GM18870 (cell line): ENCODE measurements at regions not wholly inside any gene's neighbourhood (a gene's known extent, or its start where the extent isn't known, plus 50 kb on each side); places are given as distances from the start of the nearest gene placed in this dataset.
"Not testable (repeated sequence)": the region's sequence is repeated elsewhere in the genome, so short reads cannot be mapped to it uniquely, and the experiment has no call there.

Experiments used
- ATAC-seq: cut with Tn5 transposase; IDR thresholded peaks from one replicate; pipeline ENCODE4 v1.9.1; 2021; ENCODE audit warnings: moderate library complexity; ENCODE audit not compliant: unreplicated experiment

DNA sequence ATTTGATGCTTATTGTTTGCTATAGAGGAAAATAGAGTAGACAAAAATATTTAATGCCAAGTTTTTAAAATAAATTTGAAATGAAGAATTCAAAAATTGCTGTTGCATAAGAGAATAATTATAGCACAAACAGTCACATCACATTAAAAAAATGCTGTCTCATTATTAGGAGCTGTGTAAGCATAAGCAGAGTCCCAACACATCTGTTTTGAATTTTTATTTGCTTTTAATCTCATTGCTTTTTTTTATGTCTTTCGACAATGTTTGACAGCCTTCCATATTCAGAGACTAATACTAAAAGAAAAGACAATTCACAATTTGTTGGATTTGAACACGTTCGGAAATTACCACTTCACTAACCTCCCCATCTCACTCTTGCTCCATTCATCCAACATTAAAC, 143.5 kb downstream of the TFPI2 start:
- ATAC-seq: no peak

DNA sequence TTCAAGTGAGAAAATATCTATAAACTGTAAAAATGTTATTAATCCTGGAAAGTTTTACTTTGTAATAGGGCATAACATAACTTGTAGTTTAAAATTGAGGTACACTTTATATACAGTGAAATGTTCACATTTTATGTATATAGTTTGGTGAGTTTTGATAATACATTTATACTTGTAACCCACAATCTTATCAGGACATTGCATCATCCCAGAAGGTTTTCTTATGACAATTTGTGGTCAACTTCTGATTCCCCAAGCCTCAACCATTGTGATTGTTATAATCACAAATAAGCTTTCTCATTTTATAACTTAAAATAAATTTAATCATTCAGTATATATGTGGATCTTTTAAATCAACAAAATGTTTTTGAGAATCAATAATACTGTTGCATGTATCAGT, 151.1 kb downstream of the TFPI2 start:
- no peak for ATAC-seq

DNA sequence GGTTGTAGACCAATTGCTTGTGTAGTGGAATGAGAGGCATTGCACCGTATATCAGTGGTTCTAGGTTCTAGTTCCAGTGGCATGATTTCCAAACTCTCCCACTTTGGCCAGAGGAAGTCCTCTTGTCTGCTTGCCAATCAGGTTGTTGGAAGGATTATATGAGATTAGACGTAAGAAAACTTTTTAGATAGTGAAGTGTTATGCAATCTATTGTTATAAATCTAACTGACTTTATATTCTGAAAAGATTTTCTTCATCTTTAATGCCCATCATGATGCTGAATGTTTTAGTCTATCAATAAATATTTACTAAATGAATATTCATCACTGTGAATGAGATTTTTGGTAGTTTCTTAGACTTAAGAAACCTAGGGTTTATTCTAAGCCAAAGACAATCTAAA, 152.6 kb downstream of the TFPI2 start:
- ATAC-seq: no peak

DNA sequence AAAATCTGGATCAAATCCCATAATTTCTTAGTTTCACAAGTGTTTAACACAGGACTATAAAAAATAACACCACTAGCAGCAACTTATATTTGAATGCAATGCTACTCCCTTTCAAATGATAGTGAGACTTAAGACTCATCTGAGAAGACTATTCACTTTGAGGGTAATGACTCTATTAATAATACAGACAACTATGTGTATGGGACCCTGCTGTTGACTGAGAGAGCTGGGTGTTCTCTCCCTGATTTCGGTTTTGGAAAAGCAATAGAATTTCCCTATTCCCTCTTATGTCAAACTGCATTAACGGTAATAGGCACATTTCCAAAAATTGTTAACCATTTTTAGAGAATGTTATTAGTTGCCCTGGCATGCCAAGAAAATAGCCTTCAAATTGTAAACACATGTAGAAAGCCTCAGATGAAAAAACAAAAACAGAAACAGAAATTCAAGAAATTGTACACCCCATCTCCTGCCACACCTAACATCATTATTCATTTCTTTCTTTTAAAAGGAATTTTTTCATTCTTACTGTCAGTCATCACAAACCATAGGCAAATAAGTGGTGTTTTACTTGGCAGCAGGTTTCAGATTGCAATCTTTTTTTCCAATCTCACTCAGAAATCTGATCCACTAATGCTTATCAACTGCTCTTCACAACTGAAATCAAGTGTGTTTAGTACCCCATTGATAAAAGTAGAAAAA, 153.7 kb downstream of the TFPI2 start:
- no peak for ATAC-seq

DNA sequence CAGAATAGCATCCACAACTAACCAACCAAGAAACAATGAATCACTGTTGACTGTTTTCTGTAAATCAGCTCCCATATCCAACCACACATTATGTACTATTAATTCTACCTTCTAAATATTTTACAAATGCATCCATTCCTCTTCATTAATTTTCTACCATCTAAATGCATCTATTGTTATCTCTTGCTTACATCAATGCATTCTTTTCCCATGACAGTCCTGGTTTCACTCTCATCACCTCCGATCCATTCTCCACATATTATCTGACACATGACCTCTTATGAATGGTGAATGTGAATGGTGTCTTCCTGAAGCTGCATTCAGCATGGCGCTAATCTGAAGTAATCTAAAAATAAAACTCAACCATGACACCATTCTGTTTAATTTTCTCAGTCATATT, 153.8 kb upstream of the CALCR start:
- no peak for ATAC-seq

DNA sequence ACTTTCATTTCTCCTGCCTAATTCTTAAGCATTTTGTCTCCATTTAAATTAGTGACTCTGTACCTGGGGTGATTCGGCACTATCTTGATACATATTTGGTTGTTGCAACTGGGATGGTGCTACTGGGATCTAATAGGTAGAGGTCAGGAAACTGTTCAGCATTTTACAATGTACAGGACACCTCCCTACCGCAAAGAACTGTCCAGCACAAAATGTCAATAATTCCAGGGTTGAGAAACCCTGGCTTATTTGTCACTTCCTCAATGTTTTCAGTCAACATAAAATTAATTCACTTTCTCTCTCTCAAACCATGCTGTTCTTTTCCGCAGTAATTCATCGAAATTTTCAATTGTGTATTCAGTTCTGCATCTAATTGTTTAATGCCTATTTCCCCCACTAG, 151.4 kb upstream of the CALCR start:
- no peak for ATAC-seq

DNA sequence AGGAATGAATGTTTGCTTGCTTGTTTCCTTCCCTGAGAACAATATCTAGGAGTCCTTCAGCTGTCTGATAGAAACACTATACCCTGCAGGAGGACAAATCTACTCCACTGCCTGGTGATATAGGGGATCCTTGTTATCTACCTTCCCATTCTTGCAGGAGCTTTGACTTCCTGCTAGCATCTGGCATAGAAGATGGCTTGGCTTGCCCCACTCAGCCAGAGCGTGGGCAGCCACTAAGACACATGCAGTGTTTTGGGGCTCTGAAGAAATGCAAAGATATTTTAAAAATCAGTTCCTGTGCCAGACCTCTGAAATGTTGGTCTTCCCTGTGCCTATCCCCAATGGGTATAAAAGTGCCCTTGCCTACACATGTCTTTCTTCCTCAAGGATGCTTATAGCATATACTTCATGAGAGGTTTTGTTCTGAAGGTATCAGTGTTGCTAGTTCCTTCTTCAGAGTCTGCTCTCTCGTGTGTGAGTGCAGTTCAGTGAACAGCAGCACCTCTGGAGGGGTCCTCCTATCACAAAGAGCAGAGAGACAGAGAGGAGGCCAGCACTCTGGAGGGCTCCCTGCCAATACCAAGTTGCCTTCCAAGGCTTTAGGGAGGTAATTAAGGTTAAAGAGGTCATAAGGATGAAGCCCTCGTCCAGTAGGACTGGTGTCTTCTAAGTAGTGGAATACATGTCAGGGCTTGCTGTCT, 149.1 kb upstream of the CALCR start:
- no peak for ATAC-seq

DNA sequence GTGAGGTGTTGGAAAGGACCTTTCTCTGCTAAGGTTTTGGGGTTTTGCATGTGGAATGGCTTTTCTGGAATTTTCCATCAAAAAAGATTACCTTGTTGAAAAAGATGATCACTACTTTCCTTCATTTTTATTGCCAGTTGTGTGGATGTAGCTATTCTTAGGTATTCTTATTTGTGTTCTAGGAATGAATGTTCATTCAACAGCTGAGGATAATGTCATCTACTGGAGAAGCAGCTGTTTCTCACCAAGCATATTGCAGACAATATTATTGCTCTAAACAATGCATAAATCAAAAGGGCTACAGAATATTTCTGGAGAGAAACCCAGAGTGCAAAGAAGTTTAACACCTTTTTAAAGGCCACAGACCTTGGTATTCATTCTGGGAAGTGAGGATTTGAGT, 145.6 kb upstream of the CALCR start:
- no peak for ATAC-seq

DNA sequence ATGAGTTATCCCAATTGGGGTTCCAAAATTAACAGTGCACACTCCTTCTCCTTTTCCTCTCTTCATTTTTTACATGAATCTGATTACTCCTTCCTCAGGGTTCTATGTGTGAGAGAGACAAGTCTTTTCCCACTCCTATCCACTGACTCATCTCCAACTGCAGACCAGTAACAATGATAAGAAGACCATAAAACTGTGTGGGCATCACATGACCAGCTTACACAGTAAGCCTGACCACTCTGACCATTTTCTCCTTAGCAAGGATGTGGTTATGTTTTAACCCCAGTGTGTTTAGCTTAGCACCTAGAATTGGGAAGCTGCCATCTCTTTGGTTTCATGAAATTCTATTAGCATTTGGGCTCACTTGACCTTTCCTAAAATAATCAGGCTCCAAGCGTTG, 145.0 kb upstream of the CALCR start:
- no peak for ATAC-seq

DNA sequence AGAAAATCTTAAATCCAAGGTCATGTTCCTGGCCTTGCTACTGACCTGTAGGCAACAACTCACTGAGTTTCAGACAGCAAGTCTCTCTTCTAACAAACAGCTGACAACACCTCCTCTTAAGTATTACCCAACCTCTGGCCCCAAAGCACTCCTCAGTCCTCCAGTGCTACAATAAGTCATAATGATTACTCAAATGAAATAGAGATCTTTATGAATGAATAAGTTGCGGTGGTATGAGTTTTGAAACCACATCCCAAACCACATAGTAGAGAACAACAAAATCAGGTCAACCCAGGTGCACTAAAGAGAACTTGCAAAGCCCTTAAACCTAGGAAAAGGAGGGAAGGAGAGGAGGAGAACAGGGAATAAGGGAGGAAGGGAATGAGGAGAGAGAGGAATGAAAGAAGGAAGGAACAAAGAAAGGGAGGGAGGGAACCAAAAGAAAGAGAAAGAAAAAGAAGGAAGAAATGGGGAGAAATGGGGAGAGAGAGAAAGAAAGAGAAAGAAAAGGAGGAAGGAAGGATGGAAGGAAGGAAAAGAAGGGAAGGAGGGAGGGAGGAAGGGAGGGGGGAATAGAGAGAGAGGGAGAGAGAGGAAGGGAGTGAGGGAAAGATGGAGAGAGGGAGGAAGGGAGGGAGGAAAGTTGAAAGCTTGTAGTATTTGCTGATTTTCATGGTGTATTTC, 142.8 kb upstream of the CALCR start:
- no peak for ATAC-seq

DNA sequence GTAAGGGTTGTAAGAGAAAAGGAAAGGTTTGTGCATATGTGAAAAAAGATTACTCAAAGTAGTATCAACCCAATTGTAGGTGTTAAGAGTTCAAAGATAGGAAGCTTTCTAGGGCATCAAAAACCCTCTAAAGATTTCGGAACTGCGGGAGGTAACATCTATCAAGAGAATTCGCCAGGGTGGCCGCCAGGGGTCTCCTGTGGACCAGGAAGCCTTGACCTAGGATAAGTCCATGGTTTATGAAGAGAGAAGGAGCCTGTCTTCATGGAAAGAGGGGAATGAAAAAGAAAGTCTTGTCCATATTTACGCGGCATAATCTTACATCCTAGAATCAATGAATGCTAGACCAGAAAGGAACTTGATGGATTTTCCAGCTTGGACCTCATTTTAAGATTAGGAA, 140.7 kb upstream of the CALCR start:
- ATAC-seq: peak; percentile 64

DNA sequence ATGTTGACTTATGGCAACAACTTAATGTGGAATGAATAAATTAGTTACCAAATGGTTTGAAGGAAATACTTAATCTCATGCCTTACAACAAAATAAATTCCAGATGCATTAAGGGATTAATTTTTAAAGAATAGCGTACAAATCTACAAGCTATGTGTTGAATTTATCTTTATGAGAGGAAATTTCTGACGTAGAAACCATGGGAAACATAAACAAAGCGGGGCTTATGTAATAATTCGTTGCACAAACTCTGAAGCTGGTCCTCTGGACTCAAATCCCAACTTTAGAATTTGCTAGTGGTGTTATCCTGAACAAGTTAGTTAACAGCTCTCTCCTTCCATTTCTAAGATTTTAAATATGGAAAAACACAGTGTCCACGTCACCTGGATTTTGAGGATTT, 137.4 kb upstream of the CALCR start:
- no peak for ATAC-seq

DNA sequence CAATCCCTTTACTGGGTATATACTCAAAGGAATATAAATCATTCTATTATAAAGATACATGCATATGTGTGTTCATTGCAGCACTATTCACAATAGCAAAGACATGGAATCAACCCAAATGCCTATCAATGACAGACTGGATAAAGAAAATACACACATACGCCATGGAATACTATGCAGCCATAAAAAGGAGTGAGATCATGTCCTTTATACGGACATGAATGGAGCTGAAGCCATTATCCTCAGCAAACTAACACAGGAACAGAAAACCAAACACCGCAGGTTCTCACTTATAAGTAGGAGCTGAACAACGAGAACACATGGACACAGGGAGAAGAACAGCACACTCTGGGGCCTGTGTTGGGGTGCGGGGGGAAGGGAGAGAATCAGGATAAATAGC, 133.7 kb upstream of the CALCR start:
- ATAC-seq: not testable (repeated sequence)

DNA sequence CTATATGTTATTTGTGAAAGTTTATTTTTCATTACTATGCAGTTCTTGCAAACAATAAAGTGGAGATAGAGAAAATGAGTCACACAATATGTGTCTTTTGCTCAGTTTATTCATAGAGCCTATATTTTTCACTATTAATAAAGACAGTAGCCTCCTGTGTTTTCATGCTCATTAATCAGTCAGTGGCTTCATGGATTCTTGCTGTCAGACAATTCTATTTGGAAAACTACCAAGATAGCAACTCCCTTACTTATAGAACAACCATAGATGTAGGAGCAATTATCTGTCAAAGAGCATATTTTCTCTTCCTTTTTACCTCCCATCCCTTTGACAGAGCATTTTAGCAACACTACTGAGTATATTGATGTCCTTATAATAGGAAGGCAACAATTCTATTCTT, 132.7 kb upstream of the CALCR start:
- ATAC-seq: no peak

DNA sequence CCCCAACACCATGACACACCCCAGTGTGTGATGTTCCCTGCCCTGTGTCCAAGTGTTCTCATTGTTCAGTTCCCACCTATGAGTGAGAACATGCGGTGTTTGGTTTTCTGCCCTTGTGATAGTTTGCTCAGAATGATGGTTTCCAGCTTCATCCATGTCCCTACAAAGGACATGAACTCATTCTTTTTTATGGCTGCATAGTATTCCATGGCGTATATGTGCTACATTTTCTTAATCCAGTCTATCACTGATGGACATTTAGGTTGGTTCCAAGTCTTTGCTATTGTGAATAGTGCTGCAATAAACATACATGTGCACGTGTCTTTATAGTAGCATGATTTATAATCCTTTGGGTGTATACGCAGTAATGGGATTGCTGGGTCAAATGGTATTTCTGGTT, 131.6 kb upstream of the CALCR start:
- not testable (repeated sequence) for ATAC-seq

DNA sequence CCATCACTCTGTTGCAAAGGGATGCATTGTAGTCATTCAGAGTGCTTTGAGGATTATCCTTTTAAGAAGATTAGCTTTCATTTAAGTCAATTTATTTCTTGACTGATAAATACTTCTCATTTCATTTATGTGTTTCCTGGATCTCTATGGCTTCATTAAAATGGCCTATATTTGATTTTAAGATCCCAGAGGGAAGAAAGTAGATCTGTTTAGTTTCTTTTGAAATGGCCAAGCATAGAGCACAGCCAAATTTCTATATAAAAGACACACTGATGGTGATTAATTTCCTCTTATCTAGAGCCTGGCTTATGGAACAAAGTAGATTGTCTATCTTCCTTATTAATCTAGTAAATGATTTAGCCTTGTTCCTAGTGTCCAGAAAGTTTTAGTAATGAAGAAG, 129.7 kb upstream of the CALCR start:
- no peak for ATAC-seq

DNA sequence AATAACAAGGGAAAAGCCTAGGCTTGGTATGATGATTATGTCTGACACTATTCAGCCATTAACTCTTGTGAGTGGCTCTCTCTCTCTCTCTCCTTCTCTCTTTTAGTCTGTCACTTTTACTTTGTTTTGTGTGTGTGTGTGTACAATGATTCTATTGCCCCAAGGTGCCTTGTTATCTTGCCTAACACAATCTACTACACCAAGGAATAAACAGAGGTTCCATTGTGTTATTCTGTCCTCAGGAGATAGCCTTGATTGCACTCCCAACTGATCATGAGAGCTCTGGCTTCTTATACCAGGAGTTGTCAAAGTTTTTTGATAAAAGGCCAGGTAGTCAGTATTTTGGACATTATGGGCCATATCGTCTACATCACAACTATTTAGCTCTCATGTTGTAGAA, 123.4 kb upstream of the CALCR start:
- ATAC-seq: no peak

DNA sequence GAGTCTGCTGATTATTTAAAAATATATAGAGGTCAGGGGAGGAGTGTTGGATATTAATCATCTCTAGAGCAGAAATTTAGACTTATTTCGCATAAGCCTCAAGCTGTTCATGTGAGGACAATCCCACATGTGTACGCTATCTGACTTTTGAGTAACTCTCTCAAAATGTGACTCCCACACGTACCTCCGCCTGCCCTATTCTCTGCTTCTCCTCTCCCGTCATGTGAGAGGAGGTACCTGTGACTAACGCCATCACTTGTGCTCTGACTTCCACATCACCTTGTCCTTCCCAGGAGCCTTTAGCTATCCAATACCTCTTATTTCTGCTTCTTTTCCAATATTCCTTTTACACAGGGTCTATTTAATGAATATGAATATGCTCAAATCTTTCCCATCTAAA, 119.3 kb upstream of the CALCR start:
- no peak for ATAC-seq

DNA sequence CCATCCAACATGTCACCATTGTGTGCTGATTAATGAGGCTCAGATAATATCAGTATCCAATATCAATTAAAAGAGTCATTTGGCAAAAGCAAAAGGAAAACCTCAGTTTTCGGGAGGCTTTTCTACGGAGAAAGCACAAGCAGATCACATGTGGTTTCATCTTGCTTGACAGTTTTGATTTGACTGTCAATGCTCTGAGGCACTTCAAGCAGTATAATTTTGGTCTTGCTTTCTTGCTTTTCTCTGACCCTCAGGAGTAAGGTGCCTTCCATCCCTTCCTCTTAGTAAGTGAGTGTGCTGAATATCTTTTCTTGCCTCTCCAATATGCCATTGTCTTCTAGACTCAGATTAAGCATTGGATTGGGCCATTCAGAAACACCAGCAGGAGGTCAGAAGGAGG, 115.5 kb upstream of the CALCR start:
- ATAC-seq: peak; percentile 46

DNA sequence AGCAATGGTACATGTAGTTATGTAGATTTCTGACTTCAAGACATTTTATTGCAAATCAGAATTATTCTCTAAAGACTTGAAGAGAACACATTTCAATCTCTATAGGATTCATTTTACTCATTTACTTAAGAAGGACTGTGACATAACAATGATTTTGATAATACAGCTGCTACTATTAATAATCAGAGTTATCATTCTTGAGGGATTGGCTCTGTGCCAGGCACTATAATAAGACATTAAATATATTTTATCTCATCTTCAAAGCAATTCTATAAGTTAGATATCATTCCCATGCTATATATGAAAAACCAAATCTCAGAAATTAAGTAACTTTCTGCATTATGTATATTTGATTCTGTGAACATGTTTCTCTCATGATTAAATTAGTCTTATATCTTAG, 103.7 kb upstream of the CALCR start:
- no peak for ATAC-seq

DNA sequence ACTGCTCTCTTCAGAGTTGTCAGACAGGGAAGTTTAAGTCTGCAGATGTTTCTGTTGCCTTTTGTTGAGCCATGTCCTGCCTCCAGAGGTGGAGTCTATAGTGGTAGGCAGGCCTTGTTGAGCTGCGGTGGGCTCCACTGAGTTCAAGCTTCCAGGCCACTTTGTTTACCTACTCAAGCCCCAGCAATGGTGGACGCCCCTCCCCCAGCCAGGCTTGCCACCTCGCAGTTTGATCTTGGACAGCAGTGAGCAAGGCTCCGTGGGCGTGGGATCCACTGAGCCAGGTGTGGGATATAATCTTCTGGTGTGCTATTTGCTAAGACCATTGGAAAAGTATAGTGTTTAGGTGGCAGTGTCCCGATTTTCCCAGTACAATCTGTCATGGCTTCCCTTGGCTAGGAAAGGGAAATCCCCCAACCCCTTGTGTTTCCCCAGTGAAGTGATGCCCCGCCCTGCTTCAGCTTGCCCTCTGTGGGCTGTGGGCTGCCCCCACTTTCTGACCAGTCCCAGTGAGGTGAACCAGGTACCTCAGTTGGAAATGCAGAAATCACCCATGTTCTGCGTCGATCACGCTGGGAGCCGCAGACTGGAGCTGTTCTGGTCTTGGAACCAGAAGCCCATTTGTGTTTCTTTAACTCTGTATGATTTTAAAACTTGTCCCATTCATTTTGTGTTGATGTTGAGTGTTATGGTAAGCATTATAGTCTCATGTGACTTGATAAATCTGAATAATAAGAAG, 89.2 kb upstream of the CALCR start:
- no peak for ATAC-seq

DNA sequence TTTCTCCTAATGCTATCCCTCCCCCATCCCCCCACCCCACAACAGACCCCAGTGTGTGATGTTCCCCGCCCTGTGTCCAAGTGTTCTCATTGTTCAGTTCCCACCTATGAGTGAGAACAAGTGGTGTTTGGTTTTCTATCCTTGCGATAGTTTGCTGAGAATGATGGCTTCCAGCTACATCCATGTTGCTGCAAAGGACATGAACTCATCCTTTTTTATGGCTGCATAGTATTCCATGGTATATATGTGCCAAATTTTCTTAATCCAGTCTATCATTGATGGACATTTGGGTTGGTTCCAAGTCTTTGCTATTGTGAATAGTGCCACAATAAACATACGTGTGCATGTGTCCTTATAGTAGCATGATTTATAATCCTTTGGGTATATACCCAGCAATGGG, 83.6 kb upstream of the CALCR start:
- not testable (repeated sequence) for ATAC-seq
